Muscle layer of colon (tissue), 2 donors: ENCODE measurements at regions not wholly inside any gene's neighbourhood (a gene's known extent, or its start where the extent isn't known, plus 50 kb on each side); places are given as distances from the start of the nearest gene placed in this dataset.
"Not testable (repeated sequence)": the region's sequence is repeated elsewhere in the genome, so short reads cannot be mapped to it uniquely, and the experiment has no call there.

Source experiments
- H3K27ac ChIP-seq: one replicate; pipeline ENCODE4 v1.7.0; 2013; ENCODE audit warnings: low read depth, mild to moderate bottlenecking, low read length, moderate library complexity
- H3K27me3 ChIP-seq, 2 donors: one replicate each; pipeline ENCODE4 v1.7.0; 2013; ENCODE audit warnings: low read length in 2 of 2, mild to moderate bottlenecking in 2 of 2; ENCODE audit not compliant: insufficient read depth in 2 of 2, control insufficient read depth in 1 of 2
- H3K36me3 ChIP-seq: one replicate; pipeline ENCODE4 v1.7.0; 2013; ENCODE audit warnings: mild to moderate bottlenecking, low read length; ENCODE audit not compliant: insufficient read depth
- H3K4me1 ChIP-seq: one replicate; pipeline ENCODE4 v1.7.0; 2013; ENCODE audit warnings: mild to moderate bottlenecking, low read length; ENCODE audit not compliant: insufficient read depth
- H3K4me3 ChIP-seq, 2 donors: one replicate each; pipeline ENCODE4 v1.7.0; 2013; ENCODE audit warnings: low read length in 2 of 2, low read depth in 1 of 2, mild to moderate bottlenecking in 1 of 2, moderate library complexity in 1 of 2
- H3K9ac ChIP-seq: one replicate; pipeline ENCODE4 v1.7.0; 2013; ENCODE audit warnings: low read length
- H3K9me3 ChIP-seq: one replicate; pipeline ENCODE4 v1.7.0; 2013; ENCODE audit warnings: mild to moderate bottlenecking, low read length
- donor health status: abdominal sarcoma.
- donor health status: Adenocarcinoma of cecum.

- not testable (repeated sequence) for H3K36me3 ChIP-seq, H3K4me1 ChIP-seq
Measured at GRCh38 chr5:101180365-101180764, 277.3 kb upstream of the ST8SIA4 start.

DNA sequence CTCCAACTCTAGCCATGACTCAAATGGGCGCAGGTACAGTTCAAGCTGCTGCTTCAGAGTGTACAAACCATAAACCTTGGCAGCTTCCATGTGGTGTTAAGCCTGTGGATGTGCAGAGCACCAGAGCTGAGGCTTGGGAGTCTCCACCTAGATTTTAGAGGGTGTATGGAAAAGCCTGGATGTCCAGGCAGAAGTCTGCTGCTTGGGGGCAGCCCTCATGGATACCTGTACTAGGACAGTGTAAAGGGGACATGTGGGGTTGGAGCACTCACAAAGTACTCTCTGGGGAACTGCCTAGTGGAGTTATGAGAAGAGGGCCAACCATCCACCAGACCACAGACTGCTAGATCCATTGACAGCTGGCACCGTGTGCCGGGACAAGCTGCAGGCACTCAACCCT lies 273.5 kb upstream of the ST8SIA4 start:
- Histone ChIP-seq H3K9me3 (no peaks in the 10 kb centered on the region), H3K4me3 (no peak overlapping the region), H3K27ac (no peak overlapping the region), H3K36me3 (no peaks in the 10 kb centered on the region), H3K27me3 (no peaks in the 10 kb centered on the region), H3K9ac (no peak overlapping the region), H3K4me1 (no peaks in the 10 kb centered on the region)

More at GRCh38 chr5:101180365-101180764, 277.3 kb upstream of the ST8SIA4 start:
- H3K9ac ChIP-seq, H3K4me3 ChIP-seq, H3K9me3 ChIP-seq, H3K27me3 ChIP-seq, H3K27ac ChIP-seq: not testable (repeated sequence)

DNA sequence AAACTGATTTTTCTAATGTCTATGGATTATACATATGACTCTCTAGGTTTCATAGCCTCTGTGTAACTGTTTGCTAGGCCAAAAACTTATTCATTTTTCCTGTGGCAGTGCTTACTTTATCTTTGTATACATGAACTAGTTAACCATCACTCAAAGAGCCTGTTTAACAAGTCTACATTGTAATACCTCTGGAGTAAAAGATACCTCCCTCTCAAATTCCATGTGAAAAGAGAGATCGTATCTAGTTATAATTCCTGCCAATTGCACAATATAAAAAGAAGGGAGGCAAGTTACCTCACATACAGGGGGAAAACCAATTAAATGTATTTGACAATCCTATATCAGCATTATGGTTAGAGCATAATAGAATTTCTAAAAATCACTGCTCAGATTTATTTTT lies 271.9 kb upstream of the ST8SIA4 start:
- Histone ChIP-seq H3K9me3 (no peaks in the 10 kb centered on the region), H3K27me3 (no peaks in the 10 kb centered on the region), H3K27ac (no peak overlapping the region), H3K36me3 (no peaks in the 10 kb centered on the region), H3K4me3 (no peak overlapping the region), H3K9ac (no peak overlapping the region), H3K4me1 (no peaks in the 10 kb centered on the region)

DNA sequence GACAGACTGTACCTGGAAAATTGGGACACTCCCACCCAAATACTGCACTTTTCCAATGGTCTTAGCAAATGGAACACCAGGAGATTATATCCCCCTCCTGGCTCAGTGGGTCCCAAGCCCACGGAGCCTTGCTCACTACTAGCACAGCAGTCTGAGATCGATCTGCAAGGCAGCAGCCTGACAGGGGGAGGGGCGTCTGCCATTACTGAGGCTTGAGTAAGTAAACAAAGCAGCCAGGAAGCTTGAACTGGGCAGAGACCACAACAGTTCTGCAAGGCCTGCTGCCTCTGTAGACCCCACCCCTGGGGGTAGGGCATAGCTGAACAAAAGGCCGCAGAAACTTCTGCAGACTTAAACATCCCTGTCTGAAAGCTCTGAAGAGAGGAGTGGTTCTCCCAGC lies 260.0 kb upstream of the ST8SIA4 start:
- H3K4me3 ChIP-seq: no peak overlapping the region
- no peaks in the 10 kb centered on the region for H3K36me3 ChIP-seq
- H3K27ac ChIP-seq: no peak overlapping the region
- no peak overlapping the region for H3K9ac ChIP-seq
- no peaks in the 10 kb centered on the region for H3K9me3 ChIP-seq
- no peaks in the 10 kb centered on the region for H3K4me1 ChIP-seq
- H3K27me3 ChIP-seq: no peaks in the 10 kb centered on the region

GRCh38 chr5:101160002-101160401 lies 256.9 kb upstream of the ST8SIA4 start:
- Histone ChIP-seq H3K4me1 (no peaks in the 10 kb centered on the region), H3K9me3 (no peaks in the 10 kb centered on the region), H3K27ac (no peak overlapping the region), H3K4me3 (no peak overlapping the region), H3K27me3 (no peaks in the 10 kb centered on the region), H3K9ac (no peak overlapping the region), H3K36me3 (no peaks in the 10 kb centered on the region)

- H3K27me3 ChIP-seq: no peaks in the 10 kb centered on the region
- H3K4me1 ChIP-seq: no peaks in the 10 kb centered on the region
- no peak overlapping the region for H3K4me3 ChIP-seq
- no peak overlapping the region for H3K27ac ChIP-seq
- no peaks in the 10 kb centered on the region for H3K9me3 ChIP-seq
- no peaks in the 10 kb centered on the region for H3K36me3 ChIP-seq
- no peak overlapping the region for H3K9ac ChIP-seq
Measured at GRCh38 chr5:101159006-101159405, 255.9 kb upstream of the ST8SIA4 start.

GRCh38 chr5:101153526-101153925 lies 250.4 kb upstream of the ST8SIA4 start:
- Histone ChIP-seq H3K9me3 (no peaks in the 10 kb centered on the region), H3K36me3 (no peaks in the 10 kb centered on the region), H3K27ac (no peak overlapping the region), H3K4me3 (no peak overlapping the region), H3K27me3 (no peaks in the 10 kb centered on the region), H3K9ac (no peak overlapping the region), H3K4me1 (no peaks in the 10 kb centered on the region)

GRCh38 chr5:101143526-101143925 lies 240.4 kb upstream of the ST8SIA4 start:
- Histone ChIP-seq H3K36me3 (no peaks in the 10 kb centered on the region), H3K4me1 (no peaks in the 10 kb centered on the region), H3K9me3 (no peaks in the 10 kb centered on the region), H3K27me3 (no peaks in the 10 kb centered on the region), H3K27ac (no peak overlapping the region), H3K4me3 (no peak overlapping the region), H3K9ac (no peak overlapping the region)

- no peaks in the 10 kb centered on the region for H3K36me3 ChIP-seq
- H3K27me3 ChIP-seq: no peaks in the 10 kb centered on the region
- H3K4me3 ChIP-seq: no peak overlapping the region
Measured at GRCh38 chr5:101142102-101142501, 239.0 kb upstream of the ST8SIA4 start.

DNA sequence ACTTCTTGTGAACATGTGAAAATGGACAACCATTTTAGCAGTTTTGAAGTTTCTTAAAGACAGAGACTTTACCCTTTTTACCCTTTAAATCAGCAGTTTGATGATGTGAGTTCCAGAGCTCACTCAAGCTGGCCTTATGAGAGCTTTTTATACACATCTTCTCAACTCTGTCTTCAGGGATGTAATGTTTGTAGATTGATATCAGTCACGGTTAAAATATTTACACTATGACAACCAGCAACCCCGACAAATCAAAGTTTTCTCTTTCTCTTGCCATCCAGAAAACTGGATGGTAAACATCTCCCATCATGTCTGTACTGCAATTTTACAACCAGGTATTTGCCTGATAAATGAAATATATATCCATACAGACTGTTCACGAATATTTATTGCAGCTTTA lies 233.4 kb upstream of the ST8SIA4 start:
- no peak overlapping the region for H3K4me3 ChIP-seq
- H3K27me3 ChIP-seq: no peaks in the 10 kb centered on the region
- H3K9ac ChIP-seq: no peak overlapping the region
- H3K9me3 ChIP-seq: no peaks in the 10 kb centered on the region
- no peaks in the 10 kb centered on the region for H3K4me1 ChIP-seq
- H3K36me3 ChIP-seq: no peaks in the 10 kb centered on the region
- no peak overlapping the region for H3K27ac ChIP-seq

More at GRCh38 chr5:101142102-101142501, 239.0 kb upstream of the ST8SIA4 start:
- Histone ChIP-seq H3K9me3 (no peaks in the 10 kb centered on the region), H3K4me1 (no peaks in the 10 kb centered on the region), H3K27ac (no peak overlapping the region), H3K9ac (no peak overlapping the region)

GRCh38 chr5:101123363-101123762 lies 220.3 kb upstream of the ST8SIA4 start:
- H3K4me3 ChIP-seq: no peak overlapping the region

GRCh38 chr5:101112645-101113044 lies 209.6 kb upstream of the ST8SIA4 start:
- no peak overlapping the region for H3K9ac ChIP-seq
- no peaks in the 10 kb centered on the region for H3K4me1 ChIP-seq
- H3K27ac ChIP-seq: no peak overlapping the region
- no peaks in the 10 kb centered on the region for H3K27me3 ChIP-seq
- H3K36me3 ChIP-seq: no peaks in the 10 kb centered on the region
- H3K9me3 ChIP-seq: no peaks in the 10 kb centered on the region
- H3K4me3 ChIP-seq: no peak overlapping the region

More at GRCh38 chr5:101123363-101123762, 220.3 kb upstream of the ST8SIA4 start:
- Histone ChIP-seq H3K9ac (no peak overlapping the region), H3K27ac (no peak overlapping the region), H3K27me3 (no peaks in the 10 kb centered on the region), H3K36me3 (no peaks in the 10 kb centered on the region), H3K9me3 (no peaks in the 10 kb centered on the region), H3K4me1 (no peaks in the 10 kb centered on the region)
